ENCODE measurements at regions not wholly inside any gene's neighbourhood (a gene's known extent, or its start where the extent isn't known, plus 50 kb on each side); places are given as distances from the start of the nearest gene placed in this dataset.

DNA sequence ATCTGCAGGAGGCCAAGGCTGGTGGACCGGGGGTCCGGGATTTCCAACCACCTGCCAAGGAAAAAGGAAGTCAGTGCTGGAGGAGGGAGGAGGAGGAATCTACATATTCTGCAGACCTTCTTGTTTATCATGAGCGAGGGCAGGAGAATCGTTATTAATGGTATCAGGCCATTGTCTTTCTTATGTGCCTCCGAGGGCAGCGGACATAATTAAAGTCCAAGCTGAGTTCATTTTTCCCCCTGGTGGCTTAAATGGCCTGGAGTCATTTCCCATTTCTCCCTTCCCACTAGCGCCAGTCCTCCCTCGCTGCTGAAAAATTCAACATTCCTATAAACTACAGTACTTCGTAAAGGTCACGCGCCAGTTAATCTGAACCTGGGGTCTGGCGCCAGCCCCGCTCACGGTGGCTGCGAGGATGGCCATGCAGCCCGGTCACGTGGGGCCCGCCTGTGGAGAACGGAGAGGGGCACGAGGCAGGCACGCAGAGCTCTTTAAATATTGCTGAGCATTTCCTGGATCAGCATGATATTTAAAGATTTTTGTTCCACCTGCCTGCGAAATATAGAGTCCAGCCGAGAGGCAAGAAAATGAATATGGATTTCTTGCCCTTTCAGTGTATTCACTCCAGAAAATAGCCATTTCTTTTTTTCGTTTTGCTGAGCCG lies 85.2 kb upstream of the PCDH8 start:
- H3K9me3 ChIP-seq (ENCODE audit: severe bottlenecking): no peaks in the 10 kb centered on the region
- no peak overlapping the region for H3K27ac ChIP-seq
- no peaks in the 10 kb centered on the region for H3K36me3 ChIP-seq
- no peaks in the 10 kb centered on the region for H3K27me3 ChIP-seq (ENCODE audit: insufficient read depth, low read depth, severe bottlenecking)
- DNase-seq: no peak
- no peak overlapping the region for H3K4me3 ChIP-seq (ENCODE audit: low read depth, low read length)
- TF ChIP-seq, protein P1, sequence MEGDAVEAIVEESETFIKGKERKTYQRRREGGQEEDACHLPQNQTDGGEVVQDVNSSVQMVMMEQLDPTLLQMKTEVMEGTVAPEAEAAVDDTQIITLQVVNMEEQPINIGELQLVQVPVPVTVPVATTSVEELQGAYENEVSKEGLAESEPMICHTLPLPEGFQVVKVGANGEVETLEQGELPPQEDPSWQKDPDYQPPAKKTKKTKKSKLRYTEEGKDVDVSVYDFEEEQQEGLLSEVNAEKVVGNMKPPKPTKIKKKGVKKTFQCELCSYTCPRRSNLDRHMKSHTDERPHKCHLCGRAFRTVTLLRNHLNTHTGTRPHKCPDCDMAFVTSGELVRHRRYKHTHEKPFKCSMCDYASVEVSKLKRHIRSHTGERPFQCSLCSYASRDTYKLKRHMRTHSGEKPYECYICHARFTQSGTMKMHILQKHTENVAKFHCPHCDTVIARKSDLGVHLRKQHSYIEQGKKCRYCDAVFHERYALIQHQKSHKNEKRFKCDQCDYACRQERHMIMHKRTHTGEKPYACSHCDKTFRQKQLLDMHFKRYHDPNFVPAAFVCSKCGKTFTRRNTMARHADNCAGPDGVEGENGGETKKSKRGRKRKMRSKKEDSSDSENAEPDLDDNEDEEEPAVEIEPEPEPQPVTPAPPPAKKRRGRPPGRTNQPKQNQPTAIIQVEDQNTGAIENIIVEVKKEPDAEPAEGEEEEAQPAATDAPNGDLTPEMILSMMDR (IDR thresholded peaks at IDR 0.05; ENCODE audit: low read depth, low read length): no peak

DNA sequence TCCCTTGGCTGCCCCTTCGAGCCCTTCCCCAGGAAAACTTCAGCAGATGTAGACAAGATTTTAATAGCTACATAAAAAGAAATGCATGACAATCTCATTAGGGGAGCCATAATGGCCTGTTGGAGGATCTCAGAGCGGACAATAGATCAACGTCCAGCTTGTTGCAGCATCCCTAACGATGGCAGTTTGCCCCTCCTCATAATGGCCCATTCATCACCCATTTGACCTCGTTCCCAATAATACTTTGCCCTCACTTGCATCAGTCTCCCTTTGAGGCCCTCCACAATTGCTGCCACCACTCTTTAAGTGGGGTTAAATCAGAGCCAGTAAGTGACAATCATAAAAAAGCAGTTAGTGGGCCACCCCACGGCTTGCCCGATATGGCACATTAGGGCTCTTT lies 84.7 kb upstream of the PCDH8 start:
- Histone ChIP-seq H3K4me3 (ENCODE audit: low read depth, low read length) (no peak overlapping the region), H3K9me3 (ENCODE audit: severe bottlenecking) (no peaks in the 10 kb centered on the region), H3K36me3 (no peaks in the 10 kb centered on the region), H3K27ac (no peak overlapping the region), H3K27me3 (ENCODE audit: insufficient read depth, low read depth, severe bottlenecking) (no peaks in the 10 kb centered on the region)
- DNase-seq: no peak
- TF ChIP-seq, protein P1 (IDR thresholded peaks at IDR 0.05; ENCODE audit: low read depth, low read length): no peak

- H3K27ac ChIP-seq: no peak overlapping the region
Observed at GRCh38 chr13:52932649-52933048, 84.2 kb upstream of the PCDH8 start.

GRCh38 chr13:52931539-52932431 lies 83.3 kb upstream of the PCDH8 start:
- TF ChIP-seq, protein P1 (IDR thresholded peaks at IDR 0.05; ENCODE audit: low read depth, low read length): no peak
- Histone ChIP-seq H3K9me3 (ENCODE audit: severe bottlenecking) (no peaks in the 10 kb centered on the region), H3K36me3 (no peaks in the 10 kb centered on the region), H3K4me3 (ENCODE audit: low read depth, low read length) (no peak overlapping the region), H3K27me3 (ENCODE audit: insufficient read depth, low read depth, severe bottlenecking) (no peaks in the 10 kb centered on the region), H3K27ac (no peak overlapping the region)
- DNase-seq: no peak

More at GRCh38 chr13:52932649-52933048, 84.2 kb upstream of the PCDH8 start:
- no peaks in the 10 kb centered on the region for H3K9me3 ChIP-seq (ENCODE audit: severe bottlenecking)
- DNase-seq: no peak
- TF ChIP-seq, protein P1 (IDR thresholded peaks at IDR 0.05; ENCODE audit: low read depth, low read length): no peak
- H3K4me3 ChIP-seq (ENCODE audit: low read depth, low read length): no peak overlapping the region
- H3K27me3 ChIP-seq (ENCODE audit: insufficient read depth, low read depth, severe bottlenecking): no peaks in the 10 kb centered on the region
- H3K36me3 ChIP-seq: no peaks in the 10 kb centered on the region

- no peak for DNase-seq
- TF ChIP-seq, protein P1 (IDR thresholded peaks at IDR 0.05; ENCODE audit: low read depth, low read length): no peak
- Histone ChIP-seq H3K4me3 (ENCODE audit: low read depth, low read length) (no peak overlapping the region), H3K9me3 (ENCODE audit: severe bottlenecking) (no peaks in the 10 kb centered on the region), H3K27me3 (ENCODE audit: insufficient read depth, low read depth, severe bottlenecking) (no peaks in the 10 kb centered on the region), H3K27ac (no peak overlapping the region), H3K36me3 (no peaks in the 10 kb centered on the region)
Observed at GRCh38 chr13:52931131-52931530, 82.7 kb upstream of the PCDH8 start.

Data from WERI-Rb-1 (cell line).